ENCODE measurements at regions not wholly inside any gene's neighbourhood (a gene's known extent, or its start where the extent isn't known, plus 50 kb on each side); places are given as distances from the start of the nearest gene placed in this dataset.

- Histone ChIP-seq H3K27me3 (ENCODE audit: insufficient read depth, low read depth, low read length) (no peaks in the 10 kb centered on the region), H3F3A (ENCODE audit: insufficient read depth, low read length, poor library complexity, severe bottlenecking) (peaks cover 4% of the 10 kb centered on the region), H3K79me2 (replicated peaks; ENCODE audit: insufficient read depth, low read length) (no peaks in the 10 kb centered on the region), H3K36me3 (ENCODE audit: insufficient read depth, low read length) (no peaks in the 10 kb centered on the region), H3K9me2 (ENCODE audit: insufficient read depth, low read length) (no peaks in the 10 kb centered on the region), H3K27ac (ENCODE audit: low read length) (no peak overlapping the region), H3K9me3 (ENCODE audit: low read length) (no peaks in the 10 kb centered on the region), H3K4me3 (ENCODE audit: low read length) (no peak overlapping the region), H3K4me2 (ENCODE audit: low read length) (no peak overlapping the region), H2AFZ (ENCODE audit: low read depth, low read length) (no peak overlapping the region), H3K9ac (ENCODE audit: low read length) (no peak overlapping the region), H4K20me1 (ENCODE audit: insufficient read depth) (no peaks in the 10 kb centered on the region)
- TF ChIP-seq SMC3 (conservative IDR thresholded peaks at IDR 0.05; ENCODE audit: poor library complexity), result no peak
- TF ChIP-seq EZH2 (IDR thresholded peaks at IDR 0.05; ENCODE audit: borderline replicate concordance, insufficient read depth, low read length, poor library complexity, severe bottlenecking), result no peak
- no peak for TF ChIP-seq RAD21 (conservative IDR thresholded peaks at IDR 0.05)
- TF ChIP-seq POLR2AphosphoS5 (IDR thresholded peaks at IDR 0.05), result no peak
- no peak for TF ChIP-seq MXI1 (conservative IDR thresholded peaks at IDR 0.05; ENCODE audit: poor library complexity, severe bottlenecking)
- no peak for TF ChIP-seq TAF1 (IDR thresholded peaks at IDR 0.05; ENCODE audit: low read depth)
- no peak for TF ChIP-seq EP300 (conservative IDR thresholded peaks at IDR 0.05; ENCODE audit: poor library complexity, severe bottlenecking)
- no peak for TF ChIP-seq CTCF (IDR thresholded peaks at IDR 0.05; ENCODE audit: poor library complexity, severe bottlenecking)
- no peak for TF ChIP-seq REST (IDR thresholded peaks at IDR 0.05; ENCODE audit: borderline replicate concordance)
Measured at GRCh38 chr10:131490991-131491594, 179.6 kb upstream of the TCERG1L start.

- Histone ChIP-seq H3K27me3 (ENCODE audit: insufficient read depth, low read depth, low read length) (no peaks in the 10 kb centered on the region), H3K27ac (ENCODE audit: low read length) (no peak overlapping the region), H3K9me3 (ENCODE audit: low read length) (no peaks in the 10 kb centered on the region), H3F3A (ENCODE audit: insufficient read depth, low read length, poor library complexity, severe bottlenecking) (peaks cover 4% of the 10 kb centered on the region), H3K36me3 (ENCODE audit: insufficient read depth, low read length) (no peaks in the 10 kb centered on the region), H3K4me3 (ENCODE audit: low read length) (no peak overlapping the region), H3K4me2 (ENCODE audit: low read length) (no peak overlapping the region), H3K9ac (ENCODE audit: low read length) (no peak overlapping the region), H2AFZ (ENCODE audit: low read depth, low read length) (no peak overlapping the region), H4K20me1 (ENCODE audit: insufficient read depth) (no peaks in the 10 kb centered on the region), H3K9me2 (ENCODE audit: insufficient read depth, low read length) (no peaks in the 10 kb centered on the region), H3K79me2 (replicated peaks; ENCODE audit: insufficient read depth, low read length) (no peaks in the 10 kb centered on the region)
- TF ChIP-seq POLR2AphosphoS5 (IDR thresholded peaks at IDR 0.05) (no peak), CTCF (IDR thresholded peaks at IDR 0.05; ENCODE audit: poor library complexity, severe bottlenecking) (no peak), EP300 (conservative IDR thresholded peaks at IDR 0.05; ENCODE audit: poor library complexity, severe bottlenecking) (no peak), TAF1 (IDR thresholded peaks at IDR 0.05; ENCODE audit: low read depth) (no peak), RAD21 (conservative IDR thresholded peaks at IDR 0.05) (no peak), REST (IDR thresholded peaks at IDR 0.05; ENCODE audit: borderline replicate concordance) (no peak), EZH2 (IDR thresholded peaks at IDR 0.05; ENCODE audit: borderline replicate concordance, insufficient read depth, low read length, poor library complexity, severe bottlenecking) (no peak), MXI1 (conservative IDR thresholded peaks at IDR 0.05; ENCODE audit: poor library complexity, severe bottlenecking) (no peak), SMC3 (conservative IDR thresholded peaks at IDR 0.05; ENCODE audit: poor library complexity) (no peak)
Measured at GRCh38 chr10:131492211-131492857, 180.8 kb upstream of the TCERG1L start.
